Body of pancreas (tissue), 4 donors: ENCODE measurements at regions not wholly inside any gene's neighbourhood (a gene's known extent, or its start where the extent isn't known, plus 50 kb on each side); places are given as distances from the start of the nearest gene placed in this dataset.

Experiments
- ATAC-seq: fragments of 150-250 bp; one replicate; pipeline ENCODE4 v1.9.1; 2016
- DNase-seq, 4 donors: peaks; one replicate each; pipeline ENCODE4 v3.0.0-alpha.2; 2019
- H3K27ac ChIP-seq, 4 donors: fragments of 200-600 bp; sonication (generic); 1 replicate in 3 of 4; 2 replicates in 1 of 4; pipeline versions ENCODE4 v1.5.1 to v1.6.1; 2016 to 2019; ENCODE audit warnings: mild to moderate bottlenecking in 1 of 4, mixed read lengths in 1 of 4, moderate library complexity in 1 of 4
- H3K27me3 ChIP-seq, 2 donors: fragments of 200-600 bp; sonication (generic); one replicate each; pipeline ENCODE4 v1.6.0; 2016; ENCODE audit warnings: mild to moderate bottlenecking in 1 of 2
- H3K36me3 ChIP-seq, 2 donors: fragments of 200-600 bp; sonication (generic); replicated peaks in 1 of 2; 2 replicates each; pipeline ENCODE4 v1.5.1; 2016; ENCODE audit warnings: low read depth in 2 of 2; ENCODE audit not compliant: insufficient read depth in 1 of 2
- H3K4me1 ChIP-seq: fragments of 200-600 bp; sonication (generic); one replicate; pipeline ENCODE4 v1.6.0; 2016
- H3K4me3 ChIP-seq, 2 donors: fragments of 200-600 bp; sonication (generic); 1 replicate in 1 of 2; 2 replicates in 1 of 2; pipeline ENCODE4 v1.5.1; 2016 to 2019
- H3K9me3 ChIP-seq, 3 donors: fragments of 200-600 bp; sonication (generic); 1 replicate in 2 of 3; 2 replicates in 1 of 3; pipeline ENCODE4 v1.5.1; 2016
- POLR2A ChIP-seq, 3 donors: fragments of 450-650 bp; IDR thresholded peaks; one replicate each; pipeline ENCODE4 v1.6.1; 2016; ENCODE audit warnings: antibody characterized with exemption in 3 of 3, mild to moderate bottlenecking in 2 of 3
- WGBS, 2 donors: methylation state at CpG; one replicate each; pipeline ENCODE4 v1.1.5; 2017; 5-methylcytosine and 5-hydroxymethylcytosine counted together
- intact Hi-C: fragments of 100-400 bp; cut with DNase I; formaldehyde crosslinking; loops from one replicate; pipeline ENCODE4 v1.15.1; 2023
- TF ChIP-seq, protein P1 (sequence below), 7 experiments: fragments of 450-650 bp in 4 of 7; fragments of 200-600 bp in 3 of 7; sonication (generic) in 3 of 7; IDR thresholded peaks; one replicate each; pipeline ENCODE4 v1.5.1; 2016 to 2019; ENCODE audit warnings: antibody characterized with exemption in 7 of 7

- Histone ChIP-seq H3K4me3 (no peak overlapping the region), H3K9me3 (no peaks in the 10 kb centered on the region), H3K36me3 (no peaks in the 10 kb centered on the region), H3K27ac (no peak overlapping the region), H3K4me1 (no peaks in the 10 kb centered on the region), H3K27me3 (no peaks in the 10 kb centered on the region)
- intact Hi-C loops: no loop called here
- 78 to 80% methylated on average over 5 of the region's 5 CpGs for WGBS, 2 donors
- TF ChIP-seq, protein P1, sequence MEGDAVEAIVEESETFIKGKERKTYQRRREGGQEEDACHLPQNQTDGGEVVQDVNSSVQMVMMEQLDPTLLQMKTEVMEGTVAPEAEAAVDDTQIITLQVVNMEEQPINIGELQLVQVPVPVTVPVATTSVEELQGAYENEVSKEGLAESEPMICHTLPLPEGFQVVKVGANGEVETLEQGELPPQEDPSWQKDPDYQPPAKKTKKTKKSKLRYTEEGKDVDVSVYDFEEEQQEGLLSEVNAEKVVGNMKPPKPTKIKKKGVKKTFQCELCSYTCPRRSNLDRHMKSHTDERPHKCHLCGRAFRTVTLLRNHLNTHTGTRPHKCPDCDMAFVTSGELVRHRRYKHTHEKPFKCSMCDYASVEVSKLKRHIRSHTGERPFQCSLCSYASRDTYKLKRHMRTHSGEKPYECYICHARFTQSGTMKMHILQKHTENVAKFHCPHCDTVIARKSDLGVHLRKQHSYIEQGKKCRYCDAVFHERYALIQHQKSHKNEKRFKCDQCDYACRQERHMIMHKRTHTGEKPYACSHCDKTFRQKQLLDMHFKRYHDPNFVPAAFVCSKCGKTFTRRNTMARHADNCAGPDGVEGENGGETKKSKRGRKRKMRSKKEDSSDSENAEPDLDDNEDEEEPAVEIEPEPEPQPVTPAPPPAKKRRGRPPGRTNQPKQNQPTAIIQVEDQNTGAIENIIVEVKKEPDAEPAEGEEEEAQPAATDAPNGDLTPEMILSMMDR (IDR thresholded peaks at IDR 0.05): no peak
- TF ChIP-seq POLR2A (IDR thresholded peaks at IDR 0.05): no peak
- ATAC-seq: no peak
- DNase-seq: no peak
Measured at GRCh38 chr16:72429671-72430081, 257.7 kb upstream of the PMFBP1 start.

DNA sequence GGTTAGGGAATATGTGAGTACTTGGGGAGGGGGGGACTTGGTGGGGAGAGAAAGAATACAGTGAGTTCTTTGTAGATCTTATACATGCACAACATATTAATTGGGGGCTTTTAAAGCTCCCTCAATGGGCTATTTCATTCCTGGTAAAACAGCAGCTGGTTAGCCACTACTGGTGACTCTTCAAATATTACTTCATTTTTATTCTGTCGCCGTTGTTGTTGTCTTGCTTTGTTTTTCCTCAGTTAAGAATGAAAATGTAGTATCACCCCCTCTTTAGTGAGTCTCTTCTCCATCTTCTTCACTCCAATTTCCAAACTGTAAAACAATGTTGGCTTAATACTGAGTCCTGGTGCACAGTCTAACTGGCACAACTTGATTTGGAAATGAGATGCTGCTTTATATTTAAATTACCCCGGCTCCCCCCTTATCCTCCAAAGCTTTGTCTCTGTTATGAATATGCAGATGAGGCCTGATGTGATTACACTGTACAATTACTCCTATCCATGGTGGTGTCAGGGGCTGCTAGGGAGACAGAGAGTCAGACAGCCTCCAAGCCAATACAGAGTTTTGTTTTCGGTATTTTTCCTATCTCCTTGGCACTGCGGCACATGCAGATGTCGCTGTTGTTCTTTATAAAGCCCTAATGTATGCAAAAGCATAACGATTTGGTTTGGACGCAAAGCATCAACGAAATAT is 256.9 kb upstream of the PMFBP1 start:
- WGBS, 2 donors: 86 to 90% methylated on average over 9 of the region's 9 CpGs
- Histone ChIP-seq H3K9me3 (no peaks in the 10 kb centered on the region), H3K36me3 (no peaks in the 10 kb centered on the region), H3K4me1 (no peaks in the 10 kb centered on the region), H3K4me3 (no peak overlapping the region), H3K27me3 (no peaks in the 10 kb centered on the region), H3K27ac (no peak overlapping the region)
- TF ChIP-seq, protein P1 (IDR thresholded peaks at IDR 0.05): no peak
- no peak for TF ChIP-seq POLR2A (IDR thresholded peaks at IDR 0.05)
- no peak for ATAC-seq
- intact Hi-C loops: no loop called here
- DNase-seq: no peak

GRCh38 chr16:72427783-72428331 is 255.9 kb upstream of the PMFBP1 start:
- Histone ChIP-seq H3K27me3 (no peaks in the 10 kb centered on the region), H3K4me3 (no peak overlapping the region), H3K9me3 (no peaks in the 10 kb centered on the region), H3K36me3 (no peaks in the 10 kb centered on the region), H3K4me1 (no peaks in the 10 kb centered on the region), H3K27ac (no peak overlapping the region)
- DNase-seq (no peak), ATAC-seq (no peak)
- WGBS, 2 donors: 78 to 79% methylated on average over 8 of the region's 8 CpGs
- intact Hi-C loops: no loop called here
- TF ChIP-seq, protein P1 (IDR thresholded peaks at IDR 0.05): no peak
- no peak for TF ChIP-seq POLR2A (IDR thresholded peaks at IDR 0.05)

GRCh38 chr16:72427051-72427782 is 255.3 kb upstream of the PMFBP1 start:
- DNase-seq: no peak
- TF ChIP-seq, protein P1 (IDR thresholded peaks at IDR 0.05): no peak
- no peak for TF ChIP-seq POLR2A (IDR thresholded peaks at IDR 0.05)
- H3K36me3 ChIP-seq: no peaks in the 10 kb centered on the region
- H3K9me3 ChIP-seq: no peaks in the 10 kb centered on the region
- H3K4me1 ChIP-seq: no peaks in the 10 kb centered on the region
- H3K27ac ChIP-seq: no peak overlapping the region
- H3K4me3 ChIP-seq: no peak overlapping the region
- no peaks in the 10 kb centered on the region for H3K27me3 ChIP-seq
- intact Hi-C loops: no loop called here
- 85 to 90% methylated on average over 17 of the region's 17 CpGs for WGBS, 2 donors
- no peak for ATAC-seq
